HFFc6 (cell line): ENCODE measurements at regions not wholly inside any gene's neighbourhood (a gene's known extent, or its start where the extent isn't known, plus 50 kb on each side); places are given as distances from the start of the nearest gene placed in this dataset.
A peak's percentile ranks its signal among the peaks of the same experiment; 100 is the strongest.
"Not testable (repeated sequence)": the region's sequence is repeated elsewhere in the genome, so short reads cannot be mapped to it uniquely, and the experiment has no call there.

ENCODE experiments used
- DNase-seq: peaks from one replicate; pipeline ENCODE4 v3.0.0-alpha.2; 2018
- H3K27ac Mint-ChIP-seq: 2 replicates; pipeline ENCODE4 v1.8.0; 2020; ENCODE audit warnings: mild to moderate bottlenecking, mixed read lengths
- H3K27me3 Mint-ChIP-seq: 2 replicates; pipeline ENCODE4 v1.8.0; 2021; ENCODE audit warnings: mild to moderate bottlenecking, moderate library complexity, mixed read lengths; ENCODE audit not compliant: insufficient read depth
- H3K36me3 Mint-ChIP-seq: 2 replicates; pipeline ENCODE4 v1.8.0; 2021; ENCODE audit warnings: low read depth, mixed read lengths
- H3K4me1 Mint-ChIP-seq: 2 replicates; pipeline ENCODE4 v1.8.0; 2020; ENCODE audit warnings: low read depth, mixed read lengths
- H3K4me3 Mint-ChIP-seq: 2 replicates; pipeline ENCODE4 v1.8.0; 2020; ENCODE audit warnings: mild to moderate bottlenecking, moderate library complexity, mixed read lengths
- H3K9me3 Mint-ChIP-seq: 2 replicates; pipeline ENCODE4 v1.8.0; 2020; ENCODE audit warnings: mild to moderate bottlenecking, mixed read lengths
- TF ChIP-seq, protein P1 (sequence below): fragments of 200-600 bp; sonication (generic); IDR thresholded peaks from 2 replicates; pipeline ENCODE4 v1.5.0; 2021; ENCODE audit warnings: antibody characterized with exemption, mild to moderate bottlenecking

DNA sequence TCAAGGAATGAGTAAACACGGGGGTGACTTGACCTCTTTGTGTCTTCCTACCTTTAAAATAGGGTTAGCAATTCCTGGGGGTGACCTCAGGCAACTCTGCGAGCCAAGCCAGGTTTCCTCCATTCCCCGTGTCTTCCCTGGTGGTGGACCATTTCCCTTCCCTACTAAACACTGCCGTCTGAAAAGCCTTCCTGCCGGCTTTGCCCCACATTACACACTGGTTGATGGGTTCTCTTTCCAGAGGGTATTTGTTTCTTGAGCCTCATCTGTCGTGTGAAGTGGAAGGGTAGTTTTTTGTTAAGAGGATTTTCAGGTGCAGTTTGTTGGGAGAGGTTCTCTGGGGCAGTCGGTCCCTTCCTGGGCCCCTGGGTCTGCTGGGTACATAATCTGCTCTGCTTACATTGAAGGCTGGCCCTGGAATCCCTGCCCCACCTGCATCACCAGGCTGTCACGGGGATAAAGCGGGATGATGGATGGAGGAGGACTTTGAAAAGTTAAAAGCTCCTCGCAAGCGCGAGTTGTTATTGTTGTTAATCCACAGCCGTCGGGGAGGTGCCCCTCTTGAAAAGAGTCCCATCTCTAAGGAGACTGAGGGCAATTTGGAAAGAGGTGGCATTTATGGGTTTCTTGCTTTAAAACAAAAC lies 175.4 kb upstream of the SPRED2 start:
- Mint-ChIP-seq H3K27me3 (peaks cover 11% of the 10 kb centered on the region), H3K4me1 (peaks cover 23% of the 10 kb centered on the region), H3K36me3 (no peaks in the 10 kb centered on the region), H3K27ac (no peak overlapping the region), H3K4me3 (no peak overlapping the region), H3K9me3 (no peaks in the 10 kb centered on the region)
- TF ChIP-seq, protein P1, sequence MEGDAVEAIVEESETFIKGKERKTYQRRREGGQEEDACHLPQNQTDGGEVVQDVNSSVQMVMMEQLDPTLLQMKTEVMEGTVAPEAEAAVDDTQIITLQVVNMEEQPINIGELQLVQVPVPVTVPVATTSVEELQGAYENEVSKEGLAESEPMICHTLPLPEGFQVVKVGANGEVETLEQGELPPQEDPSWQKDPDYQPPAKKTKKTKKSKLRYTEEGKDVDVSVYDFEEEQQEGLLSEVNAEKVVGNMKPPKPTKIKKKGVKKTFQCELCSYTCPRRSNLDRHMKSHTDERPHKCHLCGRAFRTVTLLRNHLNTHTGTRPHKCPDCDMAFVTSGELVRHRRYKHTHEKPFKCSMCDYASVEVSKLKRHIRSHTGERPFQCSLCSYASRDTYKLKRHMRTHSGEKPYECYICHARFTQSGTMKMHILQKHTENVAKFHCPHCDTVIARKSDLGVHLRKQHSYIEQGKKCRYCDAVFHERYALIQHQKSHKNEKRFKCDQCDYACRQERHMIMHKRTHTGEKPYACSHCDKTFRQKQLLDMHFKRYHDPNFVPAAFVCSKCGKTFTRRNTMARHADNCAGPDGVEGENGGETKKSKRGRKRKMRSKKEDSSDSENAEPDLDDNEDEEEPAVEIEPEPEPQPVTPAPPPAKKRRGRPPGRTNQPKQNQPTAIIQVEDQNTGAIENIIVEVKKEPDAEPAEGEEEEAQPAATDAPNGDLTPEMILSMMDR = no peak
- DNase-seq = no peak

DNA sequence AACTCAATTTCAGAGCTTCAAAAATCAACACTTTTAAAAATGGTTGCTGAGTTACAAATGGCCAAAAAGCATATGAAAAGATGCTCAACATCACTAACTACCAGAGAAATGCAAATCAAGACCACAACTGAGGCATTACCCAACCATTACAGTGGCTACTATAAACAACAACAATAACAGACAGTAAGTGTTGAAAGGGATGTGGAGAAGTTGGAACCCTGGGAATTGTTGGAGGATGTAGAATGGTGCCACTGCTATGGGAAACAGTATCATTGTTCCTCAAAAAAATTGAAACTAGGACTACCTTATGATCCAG lies 173.3 kb upstream of the SPRED2 start:
- H3K4me1 Mint-ChIP-seq = peaks cover 11% of the 10 kb centered on the region
- TF ChIP-seq, protein P1 = no peak
- no peak for DNase-seq
- H3K27me3 Mint-ChIP-seq = peaks cover 11% of the 10 kb centered on the region
- no peak overlapping the region for H3K27ac Mint-ChIP-seq
- H3K36me3 Mint-ChIP-seq = no peaks in the 10 kb centered on the region
- H3K4me3 Mint-ChIP-seq = no peak overlapping the region
- no peaks in the 10 kb centered on the region for H3K9me3 Mint-ChIP-seq

- TF ChIP-seq, protein P1 = no peak
- no peak for DNase-seq
These were observed 172.8 kb upstream of the SPRED2 start for GRCh38 chr2:65605058-65605742.

GRCh38 chr2:65604246-65604645 lies 171.8 kb upstream of the SPRED2 start:
- TF ChIP-seq, protein P1 = no peak
- DNase-seq = peak; percentile 30
- Mint-ChIP-seq H3K4me1 (peaks cover 11% of the 10 kb centered on the region), H3K4me3 (no peak overlapping the region), H3K9me3 (no peaks in the 10 kb centered on the region), H3K27ac (no peak overlapping the region), H3K27me3 (peaks cover 11% of the 10 kb centered on the region), H3K36me3 (no peaks in the 10 kb centered on the region)

More at GRCh38 chr2:65605058-65605742, 172.8 kb upstream of the SPRED2 start:
- peaks cover 11% of the 10 kb centered on the region for H3K4me1 Mint-ChIP-seq
- H3K4me3 Mint-ChIP-seq = no peak overlapping the region
- no peak overlapping the region for H3K27ac Mint-ChIP-seq
- no peaks in the 10 kb centered on the region for H3K36me3 Mint-ChIP-seq
- H3K9me3 Mint-ChIP-seq = no peaks in the 10 kb centered on the region
- H3K27me3 Mint-ChIP-seq = peaks cover 11% of the 10 kb centered on the region

DNA sequence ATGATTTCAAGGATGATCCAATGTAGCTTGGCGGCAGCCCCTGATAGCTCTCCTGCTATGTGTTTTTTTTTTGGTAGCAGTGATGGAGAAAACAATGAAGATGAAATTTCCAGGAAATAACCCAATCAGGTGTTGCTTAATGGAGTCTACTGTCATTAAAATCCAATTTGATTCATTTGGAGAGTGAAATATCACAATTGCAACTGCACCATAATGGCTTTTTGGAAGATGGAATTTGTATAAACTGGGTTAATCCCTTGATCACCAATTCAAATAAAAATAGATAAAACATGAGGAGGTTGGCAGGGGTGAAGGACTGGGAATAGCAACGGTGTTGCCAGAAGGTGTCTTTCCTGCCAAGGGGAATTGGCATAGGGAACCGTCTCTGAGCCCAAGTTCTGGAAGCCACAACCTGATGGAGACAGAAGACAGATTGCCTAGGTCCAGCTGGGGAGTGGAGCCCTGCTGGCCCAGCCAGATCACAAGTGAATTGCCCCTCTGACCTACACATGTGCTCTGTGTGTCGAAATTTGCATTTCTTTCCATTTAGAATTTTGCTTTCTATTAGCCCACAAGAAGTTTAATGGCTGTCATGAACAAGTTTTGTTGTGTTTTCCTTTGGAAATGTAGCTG lies 170.3 kb upstream of the SPRED2 start:
- Mint-ChIP-seq H3K36me3 (no peaks in the 10 kb centered on the region), H3K27ac (no peak overlapping the region), H3K27me3 (peaks cover 5% of the 10 kb centered on the region; the same call in 1 of the 2 replicates), H3K9me3 (no peaks in the 10 kb centered on the region), H3K4me3 (no peak overlapping the region), H3K4me1 (peaks cover 11% of the 10 kb centered on the region)
- no peak for DNase-seq
- TF ChIP-seq, protein P1 = no peak

GRCh38 chr2:65600871-65601270 lies 168.5 kb upstream of the SPRED2 start:
- H3K27ac Mint-ChIP-seq, H3K9me3 Mint-ChIP-seq, H3K36me3 Mint-ChIP-seq, H3K4me3 Mint-ChIP-seq, DNase-seq, H3K27me3 Mint-ChIP-seq: not testable (repeated sequence)
- peaks cover 15% of the 10 kb centered on the region for H3K4me1 Mint-ChIP-seq

GRCh38 chr2:65600351-65600750 lies 168.0 kb upstream of the SPRED2 start:
- H3K27ac Mint-ChIP-seq, DNase-seq, H3K36me3 Mint-ChIP-seq, H3K4me3 Mint-ChIP-seq, H3K27me3 Mint-ChIP-seq, H3K9me3 Mint-ChIP-seq: not testable (repeated sequence)
- peaks cover 20% of the 10 kb centered on the region for H3K4me1 Mint-ChIP-seq
